Fibroblast of lung (primary cell): ENCODE measurements at regions not wholly inside any gene's neighbourhood (a gene's known extent, or its start where the extent isn't known, plus 50 kb on each side); places are given as distances from the start of the nearest gene placed in this dataset.

Source experiments
- DNase-seq, 2 donors: peaks; one replicate each; pipeline versions ENCODE4 v3.0.0 to v3.0.0-alpha.2; 2010; ENCODE audit warnings: low read depth in 2 of 2
- H2AFZ ChIP-seq: 2 replicates; pipeline ENCODE4 v1.5.1; 2012; ENCODE audit warnings: low read length, control low read depth, inconsistent platforms
- H3K27ac ChIP-seq: 2 replicates; pipeline ENCODE4 v1.5.1; 2011; ENCODE audit warnings: low read length, control low read depth; ENCODE audit not compliant: insufficient read depth
- H3K27me3 ChIP-seq: 2 replicates; pipeline ENCODE4 v1.5.1; 2011; ENCODE audit warnings: mild to moderate bottlenecking, low read length; ENCODE audit not compliant: control insufficient read depth, insufficient read depth
- H3K36me3 ChIP-seq: 2 replicates; pipeline ENCODE4 v1.5.1; 2011; ENCODE audit warnings: low read length; ENCODE audit not compliant: control insufficient read depth, insufficient read depth
- H3K4me1 ChIP-seq: 2 replicates; pipeline ENCODE4 v1.5.1; 2011; ENCODE audit warnings: low read length; ENCODE audit not compliant: control insufficient read depth, insufficient read depth; ENCODE audit errors: extremely low read depth
- H3K4me2 ChIP-seq: 2 replicates; pipeline ENCODE4 v1.5.1; 2011; ENCODE audit warnings: low read length, control low read depth; ENCODE audit not compliant: insufficient read depth; ENCODE audit errors: extremely low read depth
- H3K4me3 ChIP-seq, 4 experiments: fragments of 200-600 bp in 1 of 4; sonication (generic) in 1 of 4; replicated peaks in 1 of 4; 2 replicates each; pipeline ENCODE4 v1.5.1; 2011 to 2016; ENCODE audit warnings: low read length in 4 of 4, low read depth in 3 of 4, mild to moderate bottlenecking in 3 of 4, control low read depth in 2 of 4, inconsistent platforms in 1 of 4, mixed read lengths in 1 of 4; ENCODE audit not compliant: insufficient read depth in 1 of 4; ENCODE audit errors: control extremely low read depth in 1 of 4
- H3K79me2 ChIP-seq: 2 replicates; pipeline ENCODE4 v1.5.1; 2012; ENCODE audit warnings: mild to moderate bottlenecking, low read length, inconsistent platforms; ENCODE audit not compliant: control insufficient read depth, insufficient read depth
- H3K9ac ChIP-seq: 2 replicates; pipeline ENCODE4 v1.5.1; 2011; ENCODE audit warnings: mild to moderate bottlenecking, low read length, control low read depth; ENCODE audit not compliant: insufficient read depth
- H3K9me3 ChIP-seq: 2 replicates; pipeline ENCODE4 v1.5.1; 2012; ENCODE audit warnings: low read depth, low read length; ENCODE audit not compliant: control insufficient read depth, insufficient read depth
- H4K20me1 ChIP-seq: 2 replicates; pipeline ENCODE4 v1.5.1; 2011; ENCODE audit warnings: low read length; ENCODE audit not compliant: control insufficient read depth, insufficient read depth; ENCODE audit errors: extremely low read depth
- CTCF ChIP-seq, 2 donors: IDR thresholded peaks in 1 of 2; conservative IDR thresholded peaks in 1 of 2; 1 replicate in 1 of 2; 2 replicates in 1 of 2; pipeline ENCODE4 v1.5.1; 2011 to 2012; ENCODE audit warnings: low read length in 2 of 2, control low read depth in 1 of 2, inconsistent platforms in 1 of 2, low read depth in 1 of 2, mild to moderate bottlenecking in 1 of 2
- EZH2 ChIP-seq: IDR thresholded peaks from 2 replicates; pipeline ENCODE4 v1.5.1; 2012; ENCODE audit warnings: low read length, control low read depth, mild to moderate bottlenecking; ENCODE audit errors: missing control alignments

- no peaks in the 10 kb centered on the region for H4K20me1 ChIP-seq
- no peaks in the 10 kb centered on the region for H3K79me2 ChIP-seq
- H2AFZ ChIP-seq, result no peak overlapping the region
- H3K9ac ChIP-seq, result no peak overlapping the region
- no peaks in the 10 kb centered on the region for H3K27me3 ChIP-seq
- no peak overlapping the region for H3K27ac ChIP-seq
- H3K4me3 ChIP-seq, result no peak overlapping the region
- no peaks in the 10 kb centered on the region for H3K4me1 ChIP-seq
- DNase-seq, result no peak
- no peaks in the 10 kb centered on the region for H3K9me3 ChIP-seq
- H3K36me3 ChIP-seq, result no peaks in the 10 kb centered on the region
- no peak overlapping the region for H3K4me2 ChIP-seq
- TF ChIP-seq CTCF (conservative IDR thresholded peaks at IDR 0.05 in 1 of 2, IDR thresholded peaks at IDR 0.05 in 1 of 2; ENCODE audit: low read depth in 1 of 2, low read length in 2 of 2) (no peak), EZH2 (no peak)
Observed at GRCh38 chr3:59306436-59306835, 256.6 kb upstream of the CFAP20DC start.

- TF ChIP-seq CTCF (conservative IDR thresholded peaks at IDR 0.05 in 1 of 2, IDR thresholded peaks at IDR 0.05 in 1 of 2; ENCODE audit: low read depth in 1 of 2, low read length in 2 of 2) (no peak), EZH2 (no peak)
- H3K4me2 ChIP-seq, result no peak overlapping the region
- H3K4me3 ChIP-seq, result no peak overlapping the region
- H3K9me3 ChIP-seq, result no peaks in the 10 kb centered on the region
- no peaks in the 10 kb centered on the region for H4K20me1 ChIP-seq
- no peak overlapping the region for H3K9ac ChIP-seq
- H3K4me1 ChIP-seq, result no peaks in the 10 kb centered on the region
- no peak for DNase-seq
- no peaks in the 10 kb centered on the region for H3K79me2 ChIP-seq
- no peaks in the 10 kb centered on the region for H3K36me3 ChIP-seq
- no peaks in the 10 kb centered on the region for H3K27me3 ChIP-seq
- H3K27ac ChIP-seq, result no peak overlapping the region
- H2AFZ ChIP-seq, result no peak overlapping the region
Observed at GRCh38 chr3:59304296-59304695, 254.5 kb upstream of the CFAP20DC start.

GRCh38 chr3:59303452-59303851 lies 253.6 kb upstream of the CFAP20DC start:
- Histone ChIP-seq H3K79me2 (no peaks in the 10 kb centered on the region), H3K36me3 (no peaks in the 10 kb centered on the region), H3K27me3 (no peaks in the 10 kb centered on the region), H3K4me1 (no peaks in the 10 kb centered on the region), H2AFZ (no peak overlapping the region), H3K9me3 (no peaks in the 10 kb centered on the region), H3K9ac (no peak overlapping the region), H3K4me2 (no peak overlapping the region), H3K27ac (no peak overlapping the region), H3K4me3 (no peak overlapping the region), H4K20me1 (no peaks in the 10 kb centered on the region)
- DNase-seq, result no peak
- TF ChIP-seq EZH2 (no peak), CTCF (conservative IDR thresholded peaks at IDR 0.05 in 1 of 2, IDR thresholded peaks at IDR 0.05 in 1 of 2; ENCODE audit: low read depth in 1 of 2, low read length in 2 of 2) (no peak)
